Heart left ventricle (tissue), 16 donors: ENCODE measurements at regions not wholly inside any gene's neighbourhood (a gene's known extent, or its start where the extent isn't known, plus 50 kb on each side); places are given as distances from the start of the nearest gene placed in this dataset.
"Not testable (repeated sequence)": the region's sequence is repeated elsewhere in the genome, so short reads cannot be mapped to it uniquely, and the experiment has no call there.

Experiments
- ATAC-seq, 4 donors: fragments of 200-7000 bp; cut with Tn5 transposase; one replicate each; pipeline ENCODE4 v1.9.1; 2020 to 2022; ENCODE audit warnings: moderate library complexity in 4 of 4, mild to moderate bottlenecking in 3 of 4, moderate number of reproducible peaks in 1 of 4
- DNase-seq, 5 donors: peaks; one replicate each; pipeline ENCODE4 v3.0.0-alpha.2; 2020
- H3K27ac ChIP-seq, 12 donors: fragments of 200-600 bp; sonication (generic) in 4 of 12; one replicate each; pipeline versions ENCODE4 v1.5.0 to v1.8.0; 2016 to 2022; ENCODE audit warnings: mild to moderate bottlenecking in 2 of 12
- H3K27me3 ChIP-seq, 9 donors: fragments of 200-600 bp; sonication (generic) in 2 of 9; one replicate each; pipeline versions ENCODE4 v1.5.1 to v1.8.0; 2016 to 2022; ENCODE audit warnings: mild to moderate bottlenecking in 3 of 9
- H3K36me3 ChIP-seq, 9 donors: fragments of 200-600 bp; sonication (generic) in 2 of 9; one replicate each; pipeline versions ENCODE4 v1.5.0 to v1.8.0; 2018 to 2022; ENCODE audit warnings: mild to moderate bottlenecking in 2 of 9
- H3K4me1 ChIP-seq, 12 donors: fragments of 200-600 bp; sonication (generic) in 4 of 12; one replicate each; pipeline versions ENCODE4 v1.5.0 to v1.8.0; 2016 to 2022; ENCODE audit warnings: mild to moderate bottlenecking in 3 of 12
- H3K4me3 ChIP-seq, 12 donors: fragments of 200-600 bp; sonication (generic) in 4 of 12; one replicate each; pipeline versions ENCODE4 v1.5.0 to v1.8.0; 2017 to 2022; ENCODE audit warnings: mild to moderate bottlenecking in 9 of 12, moderate library complexity in 4 of 12
- H3K9me3 ChIP-seq, 12 donors: fragments of 200-600 bp; sonication (generic) in 4 of 12; one replicate each; pipeline versions ENCODE4 v1.5.0 to v1.8.0; 2016 to 2022; ENCODE audit warnings: mild to moderate bottlenecking in 1 of 12
- CTCF ChIP-seq, 12 donors: fragments of 200-600 bp; sonication (generic) in 4 of 12; IDR thresholded peaks; one replicate each; pipeline versions ENCODE4 v1.5.0 to v1.8.0; 2018 to 2022; ENCODE audit warnings: antibody characterized with exemption in 12 of 12, mild to moderate bottlenecking in 5 of 12
- POLR2A ChIP-seq, 2 donors: fragments of 450-650 bp; IDR thresholded peaks; one replicate each; pipeline ENCODE4 v1.6.1; 2017; ENCODE audit warnings: antibody characterized with exemption in 2 of 2, mild to moderate bottlenecking in 2 of 2, moderate library complexity in 2 of 2
- WGBS, 4 donors: extraction: QIAGEN DNeasy Blood & Tissue Kit in 2 of 4; methylation state at CpG; one replicate each; pipeline versions ENCODE4 v1.1.5 to v1.1.7; 2013 to 2018; 5-methylcytosine and 5-hydroxymethylcytosine counted together
- intact Hi-C, 10 donors: fragments of 100-400 bp; cut with DNase I; formaldehyde crosslinking; loops; one replicate each; pipeline versions ENCODE4 v1.11.1 to v1.14.2; 2022
- donor health status: ischemic (EF 13 %, LVEDD 7.1; RV severe dilation, severe dysfunction).
- donor health status: healthy with polysubstance abuse.
- donor health status: DM: no; HTN: yes; CAD: no.
- donor health status: DM: no; HTN: no; CAD: no.
- donor health status: ischemic (EF 25% LVEDD 6.9; RV normal size, moderate dysfunction).
- donor health status: ischemic (EF 25% LVEDD 5.7; RV mildly dilated, moderate dysfunction).
- donor health status: healthy.
- donor health status: DM: yes; HTN: yes; CAD: no.
- donor health status: ischemic (EF 35%, LVEDD 5.7; RV mildly dilated, moderate dysfunction).
- donor health status: nonischemic (EF 11% LVEDD 7.7; RV severe dilation, severe dysfunction).
- donor health status: DM: yes; HTN: yes; CAD: no.
- donor health status: PGD.
- donor health status: ischemic (EF 29% LVEDD 5.4; RV normal size, mild dysfunction).
- donor health status: nonischemic (EF 23%, LVEDD 6.1; RV moderate dilation, normal function).

DNA sequence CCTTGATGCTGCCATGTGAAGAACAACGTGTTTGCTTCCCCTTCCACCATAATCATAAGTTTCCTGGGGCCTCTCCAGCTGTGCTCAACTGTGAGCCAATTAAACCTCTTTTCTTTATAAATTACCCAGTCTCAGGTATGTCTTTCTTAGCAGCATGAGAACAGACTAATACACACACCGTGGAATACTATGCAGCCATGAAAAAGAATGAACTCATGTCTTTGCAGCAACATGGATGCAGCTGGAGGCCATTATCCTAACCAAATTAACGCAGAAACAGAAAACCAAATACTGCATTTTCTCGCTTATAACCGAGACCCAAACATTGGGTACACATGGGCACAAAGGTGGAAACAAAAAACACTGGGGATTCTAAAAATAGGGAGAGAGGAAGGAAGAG, 286.7 kb upstream of the MINDY3 start:
- no peak for TF ChIP-seq CTCF (IDR thresholded peaks at IDR 0.05)
- no peak for TF ChIP-seq POLR2A (IDR thresholded peaks at IDR 0.05)
- Histone ChIP-seq H3K4me1 (no peaks in the 10 kb centered on the region), H3K27me3 (no peaks in the 10 kb centered on the region), H3K27ac (no peak overlapping the region), H3K4me3 (no peak overlapping the region), H3K9me3 (peaks cover 0 to 10% (median 0%) of the 10 kb centered on the region in 12 donors), H3K36me3 (no peaks in the 10 kb centered on the region)
- DNase-seq (no peak), ATAC-seq (no peak)
- intact Hi-C loops = no loop called here
- 79 to 83% (median 82%) methylated on average over 5 of the region's 5 CpGs for WGBS, 4 donors

- Histone ChIP-seq H3K9me3 (peaks cover 0 to 8% (median 0%) of the 10 kb centered on the region in 12 donors), H3K4me1 (no peaks in the 10 kb centered on the region), H3K4me3 (no peak overlapping the region), H3K27ac (no peak overlapping the region), H3K27me3 (no peaks in the 10 kb centered on the region), H3K36me3 (no peaks in the 10 kb centered on the region)
- ATAC-seq (no peak), DNase-seq (no peak)
- intact Hi-C loops = loop anchor here in 1 of 10 donors (10.0 kb wide), 1 partner anchor 199 kb away; no protein-coding TSS in a partner anchor
- no peak for TF ChIP-seq POLR2A (IDR thresholded peaks at IDR 0.05)
- TF ChIP-seq CTCF (IDR thresholded peaks at IDR 0.05) = no peak
- 22 to 39% (median 26%) methylated on average over 1 of the region's 1 CpG for WGBS, 4 donors
Observed at GRCh38 chr10:16155834-16156233, 281.0 kb upstream of the PTER start.

- no peaks in the 10 kb centered on the region for H3K27me3 ChIP-seq
- WGBS, 4 donors = 79 to 85% (median 82%) methylated on average over 7 of the region's 7 CpGs
- H3K4me1 ChIP-seq = no peaks in the 10 kb centered on the region
- no peak overlapping the region for H3K4me3 ChIP-seq
- no peak for TF ChIP-seq CTCF (IDR thresholded peaks at IDR 0.05)
- TF ChIP-seq POLR2A (IDR thresholded peaks at IDR 0.05) = no peak
- H3K27ac ChIP-seq = no peak overlapping the region
- ATAC-seq = no peak
- H3K9me3 ChIP-seq = peaks cover 0 to 4% (median 0%) of the 10 kb centered on the region in 12 donors
- no peak for DNase-seq
- intact Hi-C loops = loop anchor here in 1 of 10 donors (10.0 kb wide), 1 partner anchor 198 kb away; no protein-coding TSS in a partner anchor
- H3K36me3 ChIP-seq = no peaks in the 10 kb centered on the region
Observed at GRCh38 chr10:16156681-16157080, 280.1 kb upstream of the PTER start.

GRCh38 chr10:16165067-16165466, 271.7 kb upstream of the PTER start:
- H3K27ac ChIP-seq, H3K4me1 ChIP-seq, intact Hi-C loops, DNase-seq, ATAC-seq, H3K4me3 ChIP-seq, H3K27me3 ChIP-seq, H3K36me3 ChIP-seq: not testable (repeated sequence)
- WGBS, 4 donors = 74 to 77% (median 74%) methylated on average over 3 of the region's 3 CpGs
- H3K9me3 ChIP-seq = peaks cover 0 to 35% (median 14%) of the 10 kb centered on the region in 12 donors

DNA sequence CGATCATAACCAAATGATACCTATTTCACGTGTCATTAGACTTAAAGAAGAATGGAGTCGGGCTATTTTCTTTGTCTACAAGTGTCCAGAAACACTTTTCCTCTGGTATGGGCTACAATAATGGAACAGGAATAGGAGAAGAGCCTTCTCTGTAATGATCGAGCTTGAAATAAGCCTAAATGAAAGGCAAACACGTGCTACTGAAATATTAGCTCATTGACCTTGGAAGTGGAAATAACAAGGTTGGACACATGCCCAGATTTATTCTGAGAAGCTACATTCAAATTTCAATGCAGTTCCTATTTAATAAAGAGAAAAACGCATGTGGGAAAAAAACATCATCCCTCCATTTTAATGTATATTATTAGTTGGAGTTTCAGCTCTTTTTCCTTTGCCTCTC, 254.7 kb upstream of the PTER start:
- no peak for ATAC-seq
- TF ChIP-seq POLR2A (IDR thresholded peaks at IDR 0.05) = no peak
- no peak for TF ChIP-seq CTCF (IDR thresholded peaks at IDR 0.05)
- intact Hi-C loops = no loop called here
- Histone ChIP-seq H3K4me3 (no peak overlapping the region), H3K4me1 (no peaks in the 10 kb centered on the region), H3K36me3 (no peaks in the 10 kb centered on the region), H3K27ac (no peak overlapping the region), H3K27me3 (no peaks in the 10 kb centered on the region), H3K9me3 (no peaks in the 10 kb centered on the region)
- 54 to 65% (median 62%) methylated on average over 6 of the region's 6 CpGs for WGBS, 4 donors
- DNase-seq = no peak
